Medulla oblongata (tissue), 1 donor: ENCODE measurements at regions not wholly inside any gene's neighbourhood (a gene's known extent, or its start where the extent isn't known, plus 50 kb on each side); places are given as distances from the start of the nearest gene placed in this dataset.

Experiments used
- DNase-seq: peaks from one replicate; pipeline ENCODE4 v3.0.0-alpha.2; 2015; ENCODE audit errors: extremely low spot score

DNA sequence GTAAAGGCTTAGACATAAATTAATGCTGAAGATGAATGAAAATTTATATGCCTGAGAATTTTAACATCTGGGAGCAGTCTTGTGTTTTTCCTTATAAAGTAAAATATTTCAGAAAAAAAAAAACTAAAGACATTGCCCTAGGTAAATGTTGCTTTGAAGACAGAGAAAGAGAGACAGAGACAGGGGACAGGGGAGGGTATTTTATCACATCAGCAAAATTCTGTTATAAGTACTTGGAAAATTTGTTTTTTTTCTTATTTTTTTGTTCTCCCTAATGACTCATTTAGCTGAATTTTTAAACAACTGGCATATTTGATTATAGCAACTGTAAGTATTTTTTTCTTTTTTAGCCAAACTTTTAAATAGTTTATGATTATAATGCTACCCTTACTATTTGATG, 1540.6 kb upstream of the GBE1 start:
- DNase-seq = no peak

DNA sequence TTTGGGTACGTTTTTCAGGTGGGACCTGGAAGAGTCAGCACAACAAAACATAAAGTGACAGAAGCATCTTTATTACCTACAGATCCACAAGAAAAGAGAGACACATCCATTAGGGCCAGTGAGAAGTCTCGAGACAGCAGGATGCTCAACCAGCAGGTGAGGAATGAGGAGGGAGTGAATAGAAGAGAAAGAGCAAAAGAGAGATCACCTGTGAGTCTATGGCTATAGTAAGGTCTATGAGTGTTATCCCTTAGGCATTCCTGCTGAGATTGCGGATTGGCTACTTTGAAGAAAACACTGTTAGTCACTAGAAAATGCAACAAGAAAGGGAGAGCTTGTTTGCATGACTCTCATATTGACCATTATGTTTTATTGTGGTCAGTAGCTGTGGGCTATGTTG, 1556.2 kb upstream of the GBE1 start:
- no peak for DNase-seq

DNA sequence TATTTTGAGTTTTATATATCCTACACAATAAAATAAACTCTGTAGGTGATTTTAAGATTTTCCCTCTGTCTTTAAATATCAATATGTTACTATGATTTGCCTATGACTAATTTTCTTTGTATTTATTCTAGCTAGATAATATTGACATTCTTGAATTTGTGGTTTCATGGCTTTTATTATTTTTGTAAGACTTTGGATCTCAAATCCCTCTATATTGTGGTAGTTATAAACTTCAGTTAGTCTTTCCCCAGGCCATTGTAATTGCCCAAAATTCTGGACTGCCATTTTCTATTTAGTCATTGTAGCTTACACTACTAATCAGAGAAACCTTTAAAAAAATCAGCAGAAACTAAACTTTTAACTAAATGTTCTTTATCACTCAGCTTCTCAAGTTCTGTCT, 1559.3 kb upstream of the GBE1 start:
- no peak for DNase-seq

GRCh38 chr3:83321457-83321856, 1560.0 kb upstream of the GBE1 start:
- DNase-seq = no peak

- no peak for DNase-seq
These were observed 1560.4 kb upstream of the GBE1 start for GRCh38 chr3:83321891-83322290.

DNA sequence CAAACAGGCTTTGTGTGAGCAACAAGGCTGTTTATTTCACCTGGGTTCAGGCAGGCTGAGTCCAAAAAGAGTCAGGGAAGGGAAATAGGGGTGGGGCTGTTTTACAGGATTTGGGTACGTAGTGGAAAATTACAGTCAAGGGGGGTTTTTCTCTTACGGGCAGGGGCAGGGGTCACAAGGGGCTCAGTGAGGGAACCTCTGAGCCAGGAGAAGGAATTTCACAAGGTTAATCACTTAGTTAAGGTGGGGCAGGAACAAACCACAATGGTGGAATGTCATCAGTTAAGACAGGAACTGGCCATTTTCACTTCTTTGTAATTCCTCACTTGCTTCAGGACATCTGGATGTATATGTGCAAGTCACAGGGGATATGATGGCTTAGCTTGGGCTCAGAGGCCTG, 1592.8 kb upstream of the GBE1 start:
- DNase-seq = no peak

- DNase-seq = no peak
These were observed 1565.5 kb upstream of the CADM2 start for GRCh38 chr3:83393276-83393675.

DNA sequence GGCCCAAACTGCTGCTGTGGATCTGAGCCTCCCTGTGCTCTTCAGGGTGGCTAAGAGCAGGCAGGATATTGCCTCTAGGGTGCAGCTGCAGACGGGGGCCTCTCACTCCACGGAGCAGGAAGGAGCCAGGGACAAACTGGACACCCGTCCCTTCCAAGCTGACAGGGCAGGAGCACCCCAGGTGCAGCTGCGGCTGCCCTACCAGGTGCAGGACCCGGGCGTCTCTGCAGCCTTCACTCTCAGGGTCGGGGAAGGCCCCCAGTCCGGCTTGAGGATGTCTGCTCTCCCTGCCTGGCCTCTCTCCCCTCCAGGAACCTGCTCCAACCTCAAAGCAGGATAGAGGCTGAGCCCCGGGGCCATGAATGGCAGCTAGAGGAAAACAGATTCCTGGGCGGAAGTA, 1554.9 kb upstream of the CADM2 start:
- no peak for DNase-seq

- no peak for DNase-seq
These were observed 1532.5 kb upstream of the CADM2 start for GRCh38 chr3:83426300-83426699.

- no peak for DNase-seq
These were observed 1523.8 kb upstream of the CADM2 start for GRCh38 chr3:83434880-83435587.

GRCh38 chr3:83438188-83438587, 1520.6 kb upstream of the CADM2 start:
- no peak for DNase-seq

GRCh38 chr3:83453056-83453455, 1505.7 kb upstream of the CADM2 start:
- no peak for DNase-seq

DNA sequence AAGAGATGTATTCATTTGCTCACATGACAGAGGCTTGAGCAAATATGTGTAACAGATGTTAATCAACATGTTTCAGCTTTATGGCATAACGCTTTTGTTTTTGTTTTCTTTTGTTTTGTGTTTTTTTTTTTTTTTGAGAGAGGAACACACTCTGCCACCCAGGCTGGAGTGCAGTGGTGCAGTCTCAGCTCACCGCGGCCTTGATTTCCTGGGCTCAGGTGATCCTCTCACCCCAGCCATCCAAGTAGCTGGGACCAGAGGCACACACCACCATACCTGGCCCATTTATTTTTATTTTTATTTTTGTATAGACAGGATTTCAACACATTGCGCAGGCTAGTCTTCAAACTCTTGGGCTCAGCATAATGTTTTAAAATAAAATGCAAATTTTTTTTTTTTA, 1504.4 kb upstream of the CADM2 start:
- DNase-seq = no peak

DNA sequence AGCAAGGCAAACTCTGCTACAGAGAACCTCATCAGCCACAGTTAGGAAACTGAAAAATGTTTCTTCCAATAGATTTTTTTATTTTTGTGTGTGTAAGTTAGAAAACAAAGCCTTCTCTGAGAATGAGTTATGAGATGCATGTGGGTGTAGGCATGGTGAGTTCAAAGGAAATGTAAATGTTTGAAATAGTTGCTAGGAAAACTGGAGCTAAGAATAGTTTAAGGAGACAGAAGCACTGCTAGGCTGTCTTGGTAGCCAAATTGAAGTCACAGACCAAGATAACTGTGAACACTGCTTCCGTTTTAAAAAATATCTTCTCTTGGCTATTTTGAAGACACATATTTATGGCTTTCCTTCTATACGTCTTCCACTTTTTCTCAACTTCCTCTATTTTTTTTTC, 1501.2 kb upstream of the CADM2 start:
- no peak for DNase-seq

GRCh38 chr3:83460052-83460451, 1498.7 kb upstream of the CADM2 start:
- no peak for DNase-seq

DNA sequence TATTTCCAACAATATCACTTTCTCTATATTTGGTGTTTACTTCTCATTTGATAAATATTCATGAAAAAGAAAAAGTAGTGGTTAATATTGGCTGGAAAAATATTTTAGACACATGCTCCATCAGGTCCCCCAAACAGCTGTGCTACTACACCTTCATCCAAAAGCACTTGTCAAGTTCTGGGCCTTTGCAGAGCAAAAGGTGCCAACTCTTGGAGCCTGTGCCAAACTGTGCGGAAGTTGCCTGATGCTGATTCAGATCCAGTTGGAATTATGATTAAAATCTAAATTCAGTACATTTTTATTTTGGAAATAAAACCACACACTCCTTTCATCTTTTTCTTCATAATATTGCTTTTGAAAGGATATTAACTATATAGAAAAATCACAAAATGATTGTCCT, 1497.4 kb upstream of the CADM2 start:
- DNase-seq = no peak

DNA sequence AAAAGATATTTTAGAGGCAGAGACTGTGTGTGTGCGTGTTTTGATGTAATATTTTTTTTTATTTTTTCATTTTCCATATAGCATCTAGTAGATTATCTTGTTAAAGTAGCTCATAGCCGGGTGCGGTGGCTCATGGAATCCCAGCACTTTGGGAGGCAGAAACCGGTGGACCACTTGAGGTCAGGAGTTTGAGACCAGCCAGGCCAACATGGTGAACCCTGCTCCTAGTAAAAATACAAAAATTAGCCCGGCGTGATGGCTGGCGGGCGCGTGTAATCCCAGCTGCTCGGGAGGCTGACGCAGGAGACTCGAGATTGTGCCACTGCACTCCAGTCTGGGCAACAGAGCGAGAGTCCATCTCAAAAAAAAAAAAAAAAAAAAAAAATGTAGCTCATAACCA, 1481.2 kb upstream of the CADM2 start:
- DNase-seq = no peak

DNA sequence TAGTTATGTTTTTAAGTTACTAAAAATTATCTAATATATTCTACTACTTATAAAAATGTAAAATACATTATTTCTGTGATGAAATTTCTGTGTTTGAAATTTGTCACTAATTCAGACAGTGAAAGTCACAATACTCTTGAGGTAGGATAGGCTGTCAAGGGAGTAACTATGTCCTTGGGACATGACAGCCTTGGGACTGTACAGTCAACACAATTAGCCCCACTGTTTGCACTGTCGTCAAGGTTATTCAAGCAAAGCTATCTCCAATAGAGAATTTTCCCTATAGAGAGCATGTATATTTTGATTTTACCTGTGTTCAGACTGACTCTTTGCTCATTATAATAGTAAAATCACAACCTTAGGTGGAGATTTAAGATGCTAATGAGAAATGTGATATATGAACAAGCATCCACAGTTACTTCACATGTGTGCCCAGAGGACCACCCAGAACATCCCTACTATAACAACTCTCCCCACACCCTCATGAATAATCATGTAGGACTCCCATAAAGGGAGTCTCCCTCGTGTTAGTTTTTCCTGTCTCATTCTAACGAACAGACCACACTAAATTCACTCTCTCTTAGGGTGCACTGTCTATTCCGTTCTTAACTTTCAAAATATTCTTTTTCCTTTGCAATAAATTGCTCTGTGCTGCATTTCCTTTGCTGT, 1476.3 kb upstream of the CADM2 start:
- DNase-seq = no peak

DNA sequence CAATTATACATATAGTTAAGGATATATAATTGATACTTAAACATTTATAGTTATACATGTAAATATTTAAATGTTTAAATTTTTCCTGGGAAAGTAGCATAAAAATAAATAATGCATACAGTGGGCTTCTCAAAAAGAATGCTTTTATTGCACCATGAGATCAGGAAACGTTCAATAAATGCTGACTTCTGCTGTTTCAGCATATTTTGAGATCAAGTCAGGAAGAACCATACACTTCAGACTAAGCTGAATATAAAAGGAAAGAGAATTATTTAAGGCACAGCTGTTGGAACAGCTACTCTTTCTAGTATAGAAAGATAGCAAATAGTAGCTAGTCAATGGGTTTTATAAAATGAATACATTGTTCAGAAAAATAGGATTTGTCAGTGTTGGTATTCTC, 1462.3 kb upstream of the CADM2 start:
- DNase-seq = no peak

GRCh38 chr3:83498361-83499016, 1460.3 kb upstream of the CADM2 start:
- DNase-seq = no peak

DNA sequence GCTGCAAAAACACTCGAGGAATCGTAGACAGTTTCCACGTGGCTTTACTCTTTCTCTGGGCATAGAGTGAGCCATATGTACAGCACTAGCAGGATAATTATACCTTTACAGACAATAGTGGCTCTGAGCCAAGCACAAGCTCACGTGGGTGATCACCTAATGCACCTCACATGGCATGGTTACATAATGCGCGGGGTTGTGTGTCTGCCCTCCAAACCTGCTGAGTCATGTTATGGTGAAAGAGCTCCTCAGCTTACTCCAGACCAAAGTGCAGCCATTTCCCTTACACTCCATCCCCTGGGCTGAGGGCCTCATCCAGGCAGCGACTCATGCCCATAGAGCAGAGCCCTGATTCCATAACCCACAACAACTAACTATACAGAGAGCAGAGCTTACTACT, 1458.4 kb upstream of the CADM2 start:
- no peak for DNase-seq

DNA sequence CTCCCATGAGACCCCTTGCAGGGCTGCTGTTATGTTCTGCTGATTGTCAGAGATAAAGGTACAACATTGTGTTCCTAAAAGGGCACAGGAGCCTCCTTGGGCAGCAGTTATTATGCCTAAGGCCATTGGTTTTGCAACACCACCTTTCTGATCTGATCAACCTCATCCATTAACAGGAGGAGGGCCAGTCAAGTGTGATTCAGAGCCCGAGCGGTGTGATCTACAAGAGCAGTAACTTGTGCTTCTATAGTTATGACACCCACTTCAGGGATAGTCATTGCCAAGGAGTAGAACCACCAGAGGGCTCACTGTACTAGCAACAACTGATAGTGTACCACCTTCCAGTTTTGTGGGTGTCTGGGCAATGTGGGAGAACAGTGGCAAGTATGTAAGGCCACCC, 1457.9 kb upstream of the CADM2 start:
- no peak for DNase-seq

DNA sequence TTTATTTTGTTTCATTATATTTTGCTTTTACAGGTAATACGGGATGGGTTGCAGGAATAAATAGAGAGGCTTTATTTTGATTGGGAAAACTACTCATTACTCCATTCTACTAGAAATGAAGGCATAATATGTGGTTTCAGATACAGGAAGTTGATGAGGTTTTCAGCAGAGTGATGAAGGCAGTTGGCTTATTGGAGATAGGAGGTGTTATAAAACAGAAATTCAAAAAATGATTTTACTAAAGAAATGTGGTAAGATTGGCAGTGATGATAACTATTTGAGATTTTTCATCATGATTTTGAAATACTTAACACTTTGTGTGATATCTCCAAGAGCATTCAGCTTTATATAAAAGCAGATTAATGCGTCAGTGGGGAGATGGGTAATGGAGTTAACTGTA, 1445.7 kb upstream of the CADM2 start:
- DNase-seq = no peak
